Gastrocnemius medialis (tissue), 4 donors: ENCODE measurements at regions not wholly inside any gene's neighbourhood (a gene's known extent, or its start where the extent isn't known, plus 50 kb on each side); places are given as distances from the start of the nearest gene placed in this dataset.

Source experiments
- ATAC-seq, 2 donors: fragments of 150-250 bp; one replicate each; pipeline ENCODE4 v1.9.1; 2016
- DNase-seq, 2 donors: peaks; one replicate each; pipeline ENCODE4 v3.0.0-alpha.2; 2019
- H3K27ac ChIP-seq, 4 donors: fragments of 200-600 bp; sonication (generic); 1 replicate in 1 of 4; 2 replicates in 3 of 4; pipeline ENCODE4 v1.5.1; 2016 to 2018; ENCODE audit warnings: mild to moderate bottlenecking in 2 of 4, moderate library complexity in 1 of 4
- H3K27me3 ChIP-seq, 3 donors: fragments of 200-600 bp; sonication (generic) in 2 of 3; 1 replicate in 1 of 3; 2 replicates in 2 of 3; pipeline versions ENCODE4 v1.5.1 to v1.6.0; 2016 to 2019; ENCODE audit warnings: mild to moderate bottlenecking in 1 of 3, moderate library complexity in 1 of 3
- H3K36me3 ChIP-seq, 2 donors: fragments of 200-600 bp; sonication (generic) in 1 of 2; one replicate each; pipeline ENCODE4 v1.5.1; 2017 to 2018
- H3K4me1 ChIP-seq, 2 donors: fragments of 200-600 bp; sonication (generic) in 1 of 2; one replicate each; pipeline ENCODE4 v1.5.1; 2016 to 2017; ENCODE audit warnings: mild to moderate bottlenecking in 2 of 2
- H3K4me3 ChIP-seq, 4 donors: fragments of 200-600 bp; sonication (generic) in 3 of 4; 1 replicate in 1 of 4; 2 replicates in 3 of 4; pipeline ENCODE4 v1.5.1; 2016 to 2019; ENCODE audit warnings: mild to moderate bottlenecking in 2 of 4
- H3K9me3 ChIP-seq, 3 donors: fragments of 200-600 bp; sonication (generic) in 2 of 3; 1 replicate in 1 of 3; 2 replicates in 2 of 3; pipeline ENCODE4 v1.5.1; 2016 to 2019
- POLR2A ChIP-seq, 2 donors: fragments of 450-650 bp; IDR thresholded peaks; one replicate each; pipeline ENCODE4 v1.6.1; 2017; ENCODE audit warnings: antibody characterized with exemption in 2 of 2, mild to moderate bottlenecking in 2 of 2, moderate library complexity in 2 of 2
- in situ Hi-C, 4 donors: fragments of 200-750 bp; cut with MboI; loops; one replicate each; pipeline versions ENCODE4 v1.15.0 to v1.8.0; 2017; ENCODE audit warnings: low sequenced_read_pairs in 4 of 4
- intact Hi-C: fragments of 100-400 bp; cut with DNase I; formaldehyde crosslinking; loops from one replicate; pipeline ENCODE4 v1.15.1; 2023; ENCODE audit warnings: low total_unique reads
- TF ChIP-seq, protein P1 (sequence below), 5 experiments: fragments of 450-650 bp in 3 of 5; fragments of 200-600 bp in 2 of 5; sonication (generic) in 2 of 5; IDR thresholded peaks in 4 of 5; conservative IDR thresholded peaks in 1 of 5; 1 replicate in 4 of 5; 2 replicates in 1 of 5; pipeline ENCODE4 v1.5.1; 2016 to 2019; ENCODE audit warnings: antibody characterized with exemption in 5 of 5, mild to moderate bottlenecking in 3 of 5, moderate library complexity in 3 of 5

- Histone ChIP-seq H3K4me3 (no peak overlapping the region), H3K27me3 (peaks cover 0 to 2% (median 0%) of the 10 kb centered on the region in 3 donors), H3K27ac (no peak overlapping the region), H3K4me1 (no peaks in the 10 kb centered on the region), H3K9me3 (no peaks in the 10 kb centered on the region), H3K36me3 (no peaks in the 10 kb centered on the region)
- intact Hi-C loops (no loop called here), in situ Hi-C loops (no loop called here)
- TF ChIP-seq POLR2A (IDR thresholded peaks at IDR 0.05) = no peak
- TF ChIP-seq, protein P1, sequence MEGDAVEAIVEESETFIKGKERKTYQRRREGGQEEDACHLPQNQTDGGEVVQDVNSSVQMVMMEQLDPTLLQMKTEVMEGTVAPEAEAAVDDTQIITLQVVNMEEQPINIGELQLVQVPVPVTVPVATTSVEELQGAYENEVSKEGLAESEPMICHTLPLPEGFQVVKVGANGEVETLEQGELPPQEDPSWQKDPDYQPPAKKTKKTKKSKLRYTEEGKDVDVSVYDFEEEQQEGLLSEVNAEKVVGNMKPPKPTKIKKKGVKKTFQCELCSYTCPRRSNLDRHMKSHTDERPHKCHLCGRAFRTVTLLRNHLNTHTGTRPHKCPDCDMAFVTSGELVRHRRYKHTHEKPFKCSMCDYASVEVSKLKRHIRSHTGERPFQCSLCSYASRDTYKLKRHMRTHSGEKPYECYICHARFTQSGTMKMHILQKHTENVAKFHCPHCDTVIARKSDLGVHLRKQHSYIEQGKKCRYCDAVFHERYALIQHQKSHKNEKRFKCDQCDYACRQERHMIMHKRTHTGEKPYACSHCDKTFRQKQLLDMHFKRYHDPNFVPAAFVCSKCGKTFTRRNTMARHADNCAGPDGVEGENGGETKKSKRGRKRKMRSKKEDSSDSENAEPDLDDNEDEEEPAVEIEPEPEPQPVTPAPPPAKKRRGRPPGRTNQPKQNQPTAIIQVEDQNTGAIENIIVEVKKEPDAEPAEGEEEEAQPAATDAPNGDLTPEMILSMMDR (IDR thresholded peaks at IDR 0.05 in 4 of 5, conservative IDR thresholded peaks at IDR 0.05 in 1 of 5) = no peak
- ATAC-seq = no peak
- DNase-seq = no peak
Measured at GRCh38 chr3:170719300-170719699, 133.4 kb upstream of the SLC7A14 start.

DNA sequence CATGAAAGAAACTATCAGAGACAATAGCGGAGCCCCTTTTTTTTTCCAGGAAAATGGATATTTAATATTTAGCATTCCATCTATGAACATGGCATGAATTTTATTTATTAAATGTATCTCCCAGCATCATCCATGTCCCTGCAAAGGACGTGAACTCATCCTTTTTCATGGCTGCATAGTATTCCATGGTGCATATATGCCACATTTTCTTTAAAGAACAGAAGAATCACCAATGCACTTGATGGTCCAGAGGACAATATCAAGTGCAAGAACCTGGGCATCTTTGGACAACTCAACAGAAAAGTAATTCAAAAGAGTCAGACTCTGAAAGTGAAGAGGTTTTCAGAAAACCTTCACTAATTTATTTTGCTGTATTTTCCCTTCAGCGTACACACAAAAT lies 133.0 kb upstream of the SLC7A14 start:
- Histone ChIP-seq H3K9me3 (no peaks in the 10 kb centered on the region), H3K27ac (no peak overlapping the region), H3K4me3 (no peak overlapping the region), H3K36me3 (no peaks in the 10 kb centered on the region), H3K4me1 (no peaks in the 10 kb centered on the region), H3K27me3 (peaks cover 0 to 2% (median 0%) of the 10 kb centered on the region in 3 donors)
- ATAC-seq = no peak
- no peak for TF ChIP-seq POLR2A (IDR thresholded peaks at IDR 0.05)
- TF ChIP-seq, protein P1 (IDR thresholded peaks at IDR 0.05 in 4 of 5, conservative IDR thresholded peaks at IDR 0.05 in 1 of 5) = no peak
- no peak for DNase-seq
- intact Hi-C loops (no loop called here), in situ Hi-C loops (no loop called here)

GRCh38 chr3:170717410-170718402 lies 131.8 kb upstream of the SLC7A14 start:
- no peak overlapping the region for H3K27ac ChIP-seq
- peaks cover 0 to 2% (median 0%) of the 10 kb centered on the region in 3 donors for H3K27me3 ChIP-seq
- H3K36me3 ChIP-seq = no peaks in the 10 kb centered on the region
- H3K9me3 ChIP-seq = no peaks in the 10 kb centered on the region
- no peak overlapping the region for H3K4me3 ChIP-seq
- DNase-seq = no peak
- H3K4me1 ChIP-seq = no peaks in the 10 kb centered on the region
- intact Hi-C loops = no loop called here
- in situ Hi-C loops = no loop called here
- ATAC-seq = no peak
- TF ChIP-seq POLR2A (IDR thresholded peaks at IDR 0.05) = no peak
- TF ChIP-seq, protein P1 (IDR thresholded peaks at IDR 0.05 in 4 of 5, conservative IDR thresholded peaks at IDR 0.05 in 1 of 5) = no peak

DNA sequence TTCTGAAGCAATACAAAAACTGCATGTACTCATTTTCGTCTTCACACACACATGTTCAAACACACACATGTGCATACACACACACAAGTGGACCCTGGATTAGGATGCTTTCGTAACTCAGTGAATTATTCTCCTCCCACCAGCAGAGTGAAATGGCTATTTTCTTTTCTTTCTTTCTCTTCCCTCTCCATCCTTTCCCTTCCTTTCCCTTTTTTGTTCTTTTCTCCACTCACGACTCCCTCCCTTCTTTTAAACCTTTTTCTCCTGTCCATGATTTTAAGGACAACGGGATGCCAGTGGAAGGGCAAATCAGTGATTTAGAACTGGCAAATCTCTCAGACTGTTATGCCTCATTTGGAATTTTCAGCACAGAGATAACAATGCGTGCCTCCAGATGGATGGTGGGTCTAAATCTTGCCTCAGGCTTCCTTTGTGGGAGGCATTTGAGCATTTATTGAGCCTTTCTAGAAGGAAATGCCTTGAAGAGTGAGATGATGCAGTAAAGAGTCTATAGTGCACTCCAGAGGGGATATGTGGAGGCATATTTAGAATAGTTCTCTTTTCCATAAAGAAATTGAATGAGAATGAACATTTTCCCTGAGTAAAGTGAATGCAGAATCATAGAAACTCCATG lies 130.4 kb upstream of the SLC7A14 start:
- Histone ChIP-seq H3K9me3 (no peaks in the 10 kb centered on the region), H3K27ac (no peak overlapping the region), H3K4me1 (no peaks in the 10 kb centered on the region), H3K27me3 (peaks cover 0 to 2% (median 0%) of the 10 kb centered on the region in 3 donors), H3K36me3 (no peaks in the 10 kb centered on the region), H3K4me3 (no peak overlapping the region)
- in situ Hi-C loops (no loop called here), intact Hi-C loops (no loop called here)
- DNase-seq (no peak), ATAC-seq (no peak)
- TF ChIP-seq, protein P1 (IDR thresholded peaks at IDR 0.05 in 4 of 5, conservative IDR thresholded peaks at IDR 0.05 in 1 of 5) = no peak
- TF ChIP-seq POLR2A (IDR thresholded peaks at IDR 0.05) = no peak
